HEK293 (cell line): ENCODE measurements at regions not wholly inside any gene's neighbourhood (a gene's known extent, or its start where the extent isn't known, plus 50 kb on each side); places are given as distances from the start of the nearest gene placed in this dataset.

Experiments
- BCL11A ChIP-seq: fragments of 450-650 bp; formaldehyde crosslinking; IDR thresholded peaks from 2 replicates; pipeline ENCODE4 v1.5.1; 2016; ENCODE audit warnings: low read depth, missing biosample characterization, missing genetic modification characterization
- SCRT2 ChIP-seq: fragments of 450-650 bp; formaldehyde crosslinking; IDR thresholded peaks from 2 replicates; pipeline ENCODE4 v1.5.1; 2016; ENCODE audit warnings: missing biosample characterization, missing genetic modification characterization
- ZNF354C ChIP-seq: fragments of 450-650 bp; formaldehyde crosslinking; IDR thresholded peaks from 2 replicates; pipeline ENCODE4 v1.5.1; 2016; ENCODE audit warnings: missing biosample characterization, missing genetic modification characterization, low read depth, borderline replicate concordance
- TF ChIP-seq, protein P1 (sequence below): fragments of 450-650 bp; formaldehyde crosslinking; IDR thresholded peaks from 2 replicates; pipeline ENCODE4 v1.5.1; 2016; ENCODE audit warnings: missing biosample characterization, missing genetic modification characterization

DNA sequence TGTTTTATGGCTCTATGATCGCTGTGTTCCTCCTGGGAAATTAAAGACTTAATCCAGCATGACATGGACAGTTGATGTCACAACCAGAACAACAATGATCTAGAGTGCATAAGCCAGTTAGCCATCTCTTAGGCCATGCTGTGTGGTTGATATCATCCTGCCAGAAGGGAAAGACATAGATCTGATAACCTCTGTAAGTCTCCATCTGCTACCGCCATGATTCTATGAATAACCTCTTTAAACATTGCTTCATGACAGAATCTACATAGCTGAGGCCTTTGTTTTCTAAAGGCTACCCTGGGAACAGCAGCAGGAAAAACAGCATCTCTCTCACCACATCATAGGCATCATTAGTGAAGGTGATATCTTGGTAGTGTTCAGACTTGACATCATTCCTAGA lies 117.6 kb upstream of the PHACTR1 start:
- TF ChIP-seq, protein P1, sequence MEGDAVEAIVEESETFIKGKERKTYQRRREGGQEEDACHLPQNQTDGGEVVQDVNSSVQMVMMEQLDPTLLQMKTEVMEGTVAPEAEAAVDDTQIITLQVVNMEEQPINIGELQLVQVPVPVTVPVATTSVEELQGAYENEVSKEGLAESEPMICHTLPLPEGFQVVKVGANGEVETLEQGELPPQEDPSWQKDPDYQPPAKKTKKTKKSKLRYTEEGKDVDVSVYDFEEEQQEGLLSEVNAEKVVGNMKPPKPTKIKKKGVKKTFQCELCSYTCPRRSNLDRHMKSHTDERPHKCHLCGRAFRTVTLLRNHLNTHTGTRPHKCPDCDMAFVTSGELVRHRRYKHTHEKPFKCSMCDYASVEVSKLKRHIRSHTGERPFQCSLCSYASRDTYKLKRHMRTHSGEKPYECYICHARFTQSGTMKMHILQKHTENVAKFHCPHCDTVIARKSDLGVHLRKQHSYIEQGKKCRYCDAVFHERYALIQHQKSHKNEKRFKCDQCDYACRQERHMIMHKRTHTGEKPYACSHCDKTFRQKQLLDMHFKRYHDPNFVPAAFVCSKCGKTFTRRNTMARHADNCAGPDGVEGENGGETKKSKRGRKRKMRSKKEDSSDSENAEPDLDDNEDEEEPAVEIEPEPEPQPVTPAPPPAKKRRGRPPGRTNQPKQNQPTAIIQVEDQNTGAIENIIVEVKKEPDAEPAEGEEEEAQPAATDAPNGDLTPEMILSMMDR, result no peak
- TF ChIP-seq ZNF354C (tag by site-specific recombination), result no peak
- no peak for TF ChIP-seq SCRT2 (tag by site-specific recombination)
- TF ChIP-seq BCL11A (tag by site-specific recombination), result no peak
